GM19468 (cell line): ENCODE measurements at regions not wholly inside any gene's neighbourhood (a gene's known extent, or its start where the extent isn't known, plus 50 kb on each side); places are given as distances from the start of the nearest gene placed in this dataset.

Experiments
- ATAC-seq: cut with Tn5 transposase; IDR thresholded peaks from one replicate; pipeline ENCODE4 v1.9.1; 2021; ENCODE audit warnings: mild to moderate bottlenecking, moderate library complexity, moderate number of reproducible peaks; ENCODE audit not compliant: unreplicated experiment; ENCODE audit errors: extremely low read depth

- ATAC-seq, result no peak
Observed at GRCh38 chr11:128058580-128059208, 528.7 kb downstream of the ETS1 start.

GRCh38 chr11:128057786-128058395 is 529.5 kb downstream of the ETS1 start:
- ATAC-seq, result no peak

DNA sequence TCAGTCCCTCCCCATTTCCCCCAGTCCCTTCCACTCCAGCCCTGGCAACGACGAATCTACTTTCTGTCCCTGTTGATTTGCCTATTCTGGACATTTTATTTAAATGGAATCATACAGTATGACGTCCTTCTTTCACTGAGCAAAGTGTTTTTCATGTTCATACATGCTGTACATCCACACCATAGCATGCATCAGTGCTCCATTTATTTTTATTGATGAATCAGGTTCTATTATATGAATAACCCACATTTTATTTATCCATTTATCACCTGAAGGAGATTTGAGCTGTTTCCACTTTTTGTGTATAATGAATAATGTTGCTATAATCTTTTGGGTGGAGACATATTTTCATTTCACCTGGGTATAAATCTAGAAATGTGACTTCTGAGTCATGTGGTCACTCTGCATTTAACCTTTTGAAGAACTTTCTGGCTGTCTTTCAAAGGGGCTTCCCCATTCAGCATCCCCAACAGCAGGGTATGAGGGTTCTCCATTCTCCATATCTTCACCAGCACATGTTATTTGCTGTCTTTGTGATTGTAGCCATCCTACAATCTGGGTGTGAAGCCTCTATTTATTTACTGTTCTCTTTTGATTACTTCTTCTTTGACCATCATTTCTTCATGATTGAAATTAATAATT is 531.7 kb downstream of the ETS1 start:
- ATAC-seq, result no peak

GRCh38 chr11:128053981-128054931 is 533.1 kb downstream of the ETS1 start:
- ATAC-seq, result peak; percentile 48

GRCh38 chr11:128052912-128053641 is 534.3 kb downstream of the ETS1 start:
- ATAC-seq, result no peak

DNA sequence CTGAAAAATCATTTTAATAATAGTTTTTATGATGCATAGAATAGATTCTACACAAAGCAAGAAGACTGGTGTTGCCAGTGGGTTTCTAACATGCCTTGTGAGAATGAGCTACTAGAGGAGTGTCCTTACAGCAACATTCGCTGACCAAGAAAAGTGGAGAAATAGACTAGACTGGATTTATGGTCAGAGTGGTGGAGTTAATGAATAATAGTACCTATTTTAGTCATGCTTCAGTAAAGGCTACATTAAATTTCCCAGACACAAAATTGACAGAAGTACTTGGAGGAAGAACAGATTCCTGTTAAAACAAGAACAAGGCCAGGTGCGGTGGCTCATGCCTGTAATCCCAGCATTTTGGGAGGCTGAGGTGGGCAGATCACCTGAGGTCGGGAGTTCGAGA is 539.2 kb downstream of the ETS1 start:
- ATAC-seq, result no peak

GRCh38 chr11:128047026-128047425 is 540.3 kb downstream of the ETS1 start:
- ATAC-seq, result no peak

- no peak for ATAC-seq
Observed at GRCh38 chr11:128046213-128046612, 541.1 kb downstream of the ETS1 start.

DNA sequence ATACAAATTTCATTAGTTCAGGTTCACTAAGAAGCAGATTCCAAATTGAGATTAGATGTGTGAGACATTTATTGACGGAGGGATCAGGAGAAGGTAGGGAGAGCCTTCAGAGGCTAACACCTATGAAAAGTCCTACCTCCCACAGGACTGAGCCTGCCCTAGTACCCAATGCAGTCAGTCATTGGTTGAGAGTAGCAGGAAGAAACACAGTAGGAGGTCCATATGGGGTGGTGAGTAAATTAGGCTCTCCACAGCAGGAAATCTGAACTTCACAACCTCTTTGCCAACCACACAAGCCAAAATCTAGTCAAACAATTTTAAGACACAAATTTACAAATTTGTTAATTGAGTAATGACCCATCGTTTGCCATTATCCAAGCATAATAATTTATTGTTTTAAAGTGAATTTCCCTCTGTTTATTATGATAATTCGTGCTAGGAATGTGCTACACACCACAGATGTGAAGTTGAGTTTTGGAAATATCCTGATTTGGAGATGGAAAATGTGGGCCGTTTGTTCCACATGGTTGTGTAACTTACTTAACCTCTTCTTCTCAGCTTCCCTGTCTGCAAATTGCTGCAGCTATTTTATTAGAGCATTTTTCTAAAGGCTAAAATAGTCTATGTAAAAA is 542.1 kb downstream of the ETS1 start:
- no peak for ATAC-seq

GRCh38 chr11:128042290-128042751 is 545.0 kb downstream of the ETS1 start:
- no peak for ATAC-seq

DNA sequence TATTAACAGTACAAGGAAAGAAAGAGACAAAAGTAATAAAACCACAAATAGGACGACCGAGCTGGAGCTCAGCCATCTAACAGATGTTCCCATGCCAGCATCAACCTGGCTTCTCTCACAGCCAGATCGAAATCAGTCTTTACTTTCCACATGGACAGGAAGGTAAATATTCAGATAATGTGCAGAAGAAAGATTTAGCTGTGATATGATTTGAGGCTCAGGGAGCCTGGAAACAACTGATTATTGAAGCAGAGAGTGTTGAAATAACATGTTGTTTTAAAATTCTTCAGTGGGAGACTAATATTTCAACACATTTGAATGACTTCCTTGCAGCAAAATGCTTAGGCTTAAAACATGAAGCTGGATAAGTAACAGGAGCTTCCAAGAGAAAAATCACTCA is 546.8 kb downstream of the ETS1 start:
- ATAC-seq, result no peak

- ATAC-seq, result peak; percentile 88
Observed at GRCh38 chr11:128039140-128040021, 548.0 kb downstream of the ETS1 start.

DNA sequence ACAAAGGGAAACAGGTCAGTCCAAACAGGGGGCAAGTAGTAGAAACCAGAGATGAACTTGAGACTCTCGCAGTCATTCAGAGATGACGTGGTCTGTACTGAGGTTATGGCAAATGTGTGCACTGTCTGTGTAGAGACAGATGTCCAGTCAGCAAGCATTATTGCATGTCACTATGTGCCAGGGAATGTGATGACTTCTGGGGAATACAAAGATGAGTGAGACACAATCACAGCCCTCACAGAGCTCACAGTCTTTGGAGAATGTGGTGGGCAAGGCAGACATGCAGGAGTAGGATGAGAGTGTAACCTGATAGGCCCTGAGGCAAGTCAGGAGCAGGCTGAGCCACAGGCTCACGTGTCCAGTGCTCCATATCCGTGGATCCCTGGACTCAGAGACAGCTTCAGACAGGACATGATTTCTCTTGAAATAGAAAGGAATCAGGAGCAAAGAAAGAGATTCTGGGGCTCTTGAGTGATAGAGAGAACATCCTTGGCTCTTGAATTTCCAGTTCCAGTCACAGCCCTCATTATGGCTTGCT is 550.7 kb downstream of the ETS1 start:
- no peak for ATAC-seq

DNA sequence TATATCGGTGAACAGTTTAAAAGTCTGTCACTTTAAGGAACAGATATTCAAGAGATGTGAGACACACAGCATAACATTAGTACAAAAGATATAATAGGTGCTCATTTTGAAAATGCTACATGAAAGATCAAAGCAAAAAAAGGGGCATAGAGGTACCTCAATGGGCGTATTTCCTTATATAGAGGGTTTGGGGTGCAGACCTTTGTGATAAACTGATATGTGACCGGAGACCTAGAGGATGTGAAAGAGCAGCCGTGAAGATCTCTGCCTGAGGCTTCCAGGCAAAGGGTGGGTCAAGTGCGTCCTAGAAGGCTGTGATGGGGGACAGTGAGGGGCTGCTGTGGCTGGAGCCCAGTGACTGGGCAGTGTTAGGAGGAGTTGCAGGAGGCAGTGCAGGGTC is 551.4 kb downstream of the ETS1 start:
- ATAC-seq, result no peak

- peak; percentile 82 for ATAC-seq
Observed at GRCh38 chr11:128031538-128032134, 555.7 kb downstream of the ETS1 start.

GRCh38 chr11:128029219-128029722 is 558.1 kb downstream of the ETS1 start:
- ATAC-seq, result no peak

DNA sequence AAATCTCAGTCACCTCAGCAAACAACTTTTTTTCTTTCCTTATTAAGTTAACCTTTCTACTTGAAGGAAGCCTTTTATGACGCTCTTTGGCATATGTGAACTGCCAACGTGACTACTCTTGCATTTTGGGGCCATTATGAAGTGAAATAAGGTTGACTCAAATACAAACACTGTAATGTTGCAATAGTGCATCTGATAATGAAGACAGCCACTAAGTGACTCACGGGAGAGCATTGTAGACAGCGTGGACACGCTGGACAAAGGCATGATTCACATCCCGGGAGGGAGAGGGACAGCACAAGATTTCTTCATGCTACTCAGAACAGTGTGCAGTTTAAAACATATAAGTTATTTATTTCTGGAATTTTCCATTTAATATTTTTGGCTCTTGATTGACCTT is 560.8 kb downstream of the ETS1 start:
- ATAC-seq, result no peak

GRCh38 chr11:128022761-128023160 is 564.6 kb downstream of the ETS1 start:
- ATAC-seq, result no peak
